ENCODE measurements at regions not wholly inside any gene's neighbourhood (a gene's known extent, or its start where the extent isn't known, plus 50 kb on each side); places are given as distances from the start of the nearest gene placed in this dataset.

DNA sequence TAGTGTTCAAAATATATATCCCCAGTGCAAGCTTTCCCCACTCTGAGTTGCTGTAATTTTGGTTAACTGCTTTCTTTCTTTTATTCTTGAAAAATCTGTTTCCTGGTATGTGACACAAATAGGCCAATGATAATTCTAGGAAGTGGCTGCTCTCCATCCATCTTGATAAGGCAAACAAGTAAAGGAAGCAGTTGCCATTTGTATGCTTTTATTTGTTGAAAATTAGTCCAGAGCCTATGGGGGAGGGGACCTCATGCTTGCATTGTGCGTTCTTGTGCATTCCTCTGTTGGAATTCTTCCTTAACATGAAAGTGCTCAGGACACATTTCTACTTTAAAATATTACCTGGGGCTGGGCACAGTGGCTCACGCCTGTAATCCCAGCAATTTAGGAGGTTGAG is 111.2 kb upstream of the FSHR start:
- no peak for TF ChIP-seq CEBPB (IDR thresholded peaks at IDR 0.05)
- no peak for TF ChIP-seq EP300 (IDR thresholded peaks at IDR 0.05; ENCODE audit: borderline replicate concordance)
- TF ChIP-seq, protein P1, sequence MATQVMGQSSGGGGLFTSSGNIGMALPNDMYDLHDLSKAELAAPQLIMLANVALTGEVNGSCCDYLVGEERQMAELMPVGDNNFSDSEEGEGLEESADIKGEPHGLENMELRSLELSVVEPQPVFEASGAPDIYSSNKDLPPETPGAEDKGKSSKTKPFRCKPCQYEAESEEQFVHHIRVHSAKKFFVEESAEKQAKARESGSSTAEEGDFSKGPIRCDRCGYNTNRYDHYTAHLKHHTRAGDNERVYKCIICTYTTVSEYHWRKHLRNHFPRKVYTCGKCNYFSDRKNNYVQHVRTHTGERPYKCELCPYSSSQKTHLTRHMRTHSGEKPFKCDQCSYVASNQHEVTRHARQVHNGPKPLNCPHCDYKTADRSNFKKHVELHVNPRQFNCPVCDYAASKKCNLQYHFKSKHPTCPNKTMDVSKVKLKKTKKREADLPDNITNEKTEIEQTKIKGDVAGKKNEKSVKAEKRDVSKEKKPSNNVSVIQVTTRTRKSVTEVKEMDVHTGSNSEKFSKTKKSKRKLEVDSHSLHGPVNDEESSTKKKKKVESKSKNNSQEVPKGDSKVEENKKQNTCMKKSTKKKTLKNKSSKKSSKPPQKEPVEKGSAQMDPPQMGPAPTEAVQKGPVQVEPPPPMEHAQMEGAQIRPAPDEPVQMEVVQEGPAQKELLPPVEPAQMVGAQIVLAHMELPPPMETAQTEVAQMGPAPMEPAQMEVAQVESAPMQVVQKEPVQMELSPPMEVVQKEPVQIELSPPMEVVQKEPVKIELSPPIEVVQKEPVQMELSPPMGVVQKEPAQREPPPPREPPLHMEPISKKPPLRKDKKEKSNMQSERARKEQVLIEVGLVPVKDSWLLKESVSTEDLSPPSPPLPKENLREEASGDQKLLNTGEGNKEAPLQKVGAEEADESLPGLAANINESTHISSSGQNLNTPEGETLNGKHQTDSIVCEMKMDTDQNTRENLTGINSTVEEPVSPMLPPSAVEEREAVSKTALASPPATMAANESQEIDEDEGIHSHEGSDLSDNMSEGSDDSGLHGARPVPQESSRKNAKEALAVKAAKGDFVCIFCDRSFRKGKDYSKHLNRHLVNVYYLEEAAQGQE (IDR thresholded peaks at IDR 0.05; ENCODE audit: low read depth): no peak
- TF ChIP-seq, protein P2, sequence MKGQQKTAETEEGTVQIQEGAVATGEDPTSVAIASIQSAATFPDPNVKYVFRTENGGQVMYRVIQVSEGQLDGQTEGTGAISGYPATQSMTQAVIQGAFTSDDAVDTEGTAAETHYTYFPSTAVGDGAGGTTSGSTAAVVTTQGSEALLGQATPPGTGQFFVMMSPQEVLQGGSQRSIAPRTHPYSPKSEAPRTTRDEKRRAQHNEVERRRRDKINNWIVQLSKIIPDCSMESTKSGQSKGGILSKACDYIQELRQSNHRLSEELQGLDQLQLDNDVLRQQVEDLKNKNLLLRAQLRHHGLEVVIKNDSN (IDR thresholded peaks at IDR 0.05): no peak
- no peak for TF ChIP-seq TCF12 (IDR thresholded peaks at IDR 0.05; ENCODE audit: low read depth)
- TF ChIP-seq EGR1 (IDR thresholded peaks at IDR 0.05): no peak
